ENCODE measurements at regions not wholly inside any gene's neighbourhood (a gene's known extent, or its start where the extent isn't known, plus 50 kb on each side); places are given as distances from the start of the nearest gene placed in this dataset.

- no peak for DNase-seq
Observed at GRCh38 chr2:71804281-71804751, 343.3 kb downstream of the CYP26B1 start.

GRCh38 chr2:71803398-71803797 is 344.3 kb downstream of the CYP26B1 start:
- DNase-seq = no peak

- no peak for DNase-seq
Observed at GRCh38 chr2:71802556-71802955, 345.1 kb downstream of the CYP26B1 start.

- DNase-seq = no peak
Observed at GRCh38 chr2:71801969-71802368, 345.7 kb downstream of the CYP26B1 start.

GRCh38 chr2:71801556-71801955 is 346.1 kb downstream of the CYP26B1 start:
- DNase-seq = no peak

- DNase-seq = no peak
Observed at GRCh38 chr2:71800851-71801250, 346.8 kb downstream of the CYP26B1 start.

- DNase-seq = no peak
Observed at GRCh38 chr2:71800106-71800809, 346.9 kb downstream of the DYSF start.

- no peak for DNase-seq
Observed at GRCh38 chr2:71799013-71799575, 345.7 kb downstream of the DYSF start.

- no peak for DNase-seq
Observed at GRCh38 chr2:71798266-71799012, 345.1 kb downstream of the DYSF start.

- no peak for DNase-seq
Observed at GRCh38 chr2:71797035-71797810, 343.9 kb downstream of the DYSF start.

GRCh38 chr2:71796174-71796593 is 342.8 kb downstream of the DYSF start:
- no peak for DNase-seq

- no peak for DNase-seq
Observed at GRCh38 chr2:71795486-71795885, 342.1 kb downstream of the DYSF start.

- no peak for DNase-seq
Observed at GRCh38 chr2:71794611-71795010, 341.2 kb downstream of the DYSF start.

GRCh38 chr2:71793926-71794325 is 340.6 kb downstream of the DYSF start:
- no peak for DNase-seq

- no peak for DNase-seq
Observed at GRCh38 chr2:71792926-71793761, 339.8 kb downstream of the DYSF start.

GRCh38 chr2:71791501-71792135 is 338.3 kb downstream of the DYSF start:
- no peak for DNase-seq

GRCh38 chr2:71791061-71791450 is 337.7 kb downstream of the DYSF start:
- DNase-seq = no peak

- DNase-seq = no peak
Observed at GRCh38 chr2:71790226-71791060, 337.1 kb downstream of the DYSF start.

GRCh38 chr2:71789556-71790204 is 336.3 kb downstream of the DYSF start:
- no peak for DNase-seq

- no peak for DNase-seq
Observed at GRCh38 chr2:71788601-71789240, 335.4 kb downstream of the DYSF start.
